HEK293 (cell line): ENCODE measurements at regions not wholly inside any gene's neighbourhood (a gene's known extent, or its start where the extent isn't known, plus 50 kb on each side); places are given as distances from the start of the nearest gene placed in this dataset.
"Not testable (repeated sequence)": the region's sequence is repeated elsewhere in the genome, so short reads cannot be mapped to it uniquely, and the experiment has no call there.

Source experiments
- CTCF ChIA-PET: fragments of 350-600 bp; formaldehyde crosslinking; extraction: SDS; loops from one replicate; lab custom pipeline; 2021; ENCODE audit warnings: antibody characterized with exemption; lab: Yijun Ruan, JAX
- POLR2A ChIA-PET: fragments of 300-600 bp; formaldehyde crosslinking; extraction: SDS; loops from one replicate; lab custom pipeline; 2020; ENCODE audit warnings: antibody characterized with exemption, inconsistent platforms; lab: Yijun Ruan, JAX
- H3K27ac ChIP-seq: fragments of 200-500 bp; sonication (Bioruptor generic); 2 replicates; pipeline ENCODE4 v1.5.1; 2014; ENCODE audit warnings: low read depth, low read length, control low read depth, inconsistent platforms; ENCODE audit errors: extremely low read depth
- H3K36me3 ChIP-seq, 2 experiments: fragments of 200-500 bp in 1 of 2; sonication (Bioruptor generic) in 1 of 2; 1 replicate in 1 of 2; 2 replicates in 1 of 2; pipeline ENCODE4 v1.5.1; 2014 to 2017; ENCODE audit warnings: inconsistent platforms in 2 of 2, low read length in 2 of 2; ENCODE audit not compliant: control insufficient read depth in 2 of 2, insufficient read depth in 1 of 2
- H3K4me1 ChIP-seq: fragments of 200-500 bp; sonication (Bioruptor generic); 2 replicates; pipeline ENCODE4 v1.5.1; 2014; ENCODE audit warnings: mild to moderate bottlenecking, low read length, inconsistent platforms; ENCODE audit not compliant: control insufficient read depth, insufficient read depth
- H3K4me3 ChIP-seq: 2 replicates; pipeline ENCODE4 v1.5.1; 2011; ENCODE audit warnings: low read depth, mild to moderate bottlenecking, control low read depth, low read length, moderate library complexity
- H3K9me3 ChIP-seq: fragments of 200-500 bp; sonication (Bioruptor generic); 2 replicates; pipeline ENCODE4 v1.5.1; 2014; ENCODE audit warnings: low read depth, low read length, inconsistent platforms; ENCODE audit not compliant: control insufficient read depth, insufficient read depth
- BCL11A ChIP-seq: fragments of 450-650 bp; formaldehyde crosslinking; IDR thresholded peaks from 2 replicates; pipeline ENCODE4 v1.5.1; 2016; ENCODE audit warnings: low read depth, missing biosample characterization, missing genetic modification characterization
- BCL11B ChIP-seq: fragments of 450-650 bp; formaldehyde crosslinking; IDR thresholded peaks from 2 replicates; pipeline ENCODE4 v1.5.1; 2016; ENCODE audit warnings: low read depth, missing biosample characterization, missing genetic modification characterization
- ELK4 ChIP-seq: IDR thresholded peaks from 2 replicates; pipeline ENCODE4 v1.6.1; 2011; ENCODE audit warnings: mild to moderate bottlenecking, low read depth, low read length, borderline replicate concordance
- GLIS1 ChIP-seq: fragments of 450-650 bp; formaldehyde crosslinking; IDR thresholded peaks from 2 replicates; pipeline ENCODE4 v1.5.1; 2016; ENCODE audit warnings: missing biosample characterization, missing genetic modification characterization
- GLIS2 ChIP-seq: fragments of 450-650 bp; formaldehyde crosslinking; IDR thresholded peaks from 2 replicates; pipeline ENCODE4 v1.5.1; 2016; ENCODE audit warnings: missing biosample characterization, missing genetic modification characterization
- MEIS1 ChIP-seq: sonication (generic); formaldehyde crosslinking; IDR thresholded peaks from 2 replicates; pipeline ENCODE4 v1.8.1; 2022; ENCODE audit warnings: missing genetic modification reagents, mild to moderate bottlenecking, borderline replicate concordance
- RBAK ChIP-seq: fragments of 450-650 bp; formaldehyde crosslinking; IDR thresholded peaks from 2 replicates; pipeline ENCODE4 v1.5.1; 2016; ENCODE audit warnings: missing biosample characterization, missing genetic modification characterization
- TCF7L2 ChIP-seq: IDR thresholded peaks from 2 replicates; pipeline ENCODE4 v1.6.1; 2011; ENCODE audit warnings: low read depth, mild to moderate bottlenecking, inconsistent platforms, low read length, moderate library complexity, borderline replicate concordance
- ZFHX2 ChIP-seq: fragments of 450-650 bp; formaldehyde crosslinking; conservative IDR thresholded peaks from 2 replicates; pipeline ENCODE4 v1.5.1; 2016; ENCODE audit warnings: missing biosample characterization, missing genetic modification characterization
- ZNF114 ChIP-seq: fragments of 450-650 bp; formaldehyde crosslinking; IDR thresholded peaks from 2 replicates; pipeline ENCODE4 v1.5.0; 2017; ENCODE audit warnings: missing biosample characterization, missing genetic modification characterization
- ZNF157 ChIP-seq: fragments of 450-650 bp; formaldehyde crosslinking; IDR thresholded peaks from 2 replicates; pipeline ENCODE4 v1.5.1; 2016; ENCODE audit warnings: missing biosample characterization, missing genetic modification characterization
- ZNF324 ChIP-seq: fragments of 450-650 bp; formaldehyde crosslinking; IDR thresholded peaks from 2 replicates; pipeline ENCODE4 v1.5.1; 2016; ENCODE audit warnings: missing biosample characterization, missing genetic modification characterization
- ZNF341 ChIP-seq: fragments of 450-650 bp; formaldehyde crosslinking; IDR thresholded peaks from 2 replicates; pipeline ENCODE4; 2016; ENCODE audit warnings: low read depth, missing biosample characterization, missing genetic modification characterization
- ZNF366 ChIP-seq: fragments of 450-650 bp; formaldehyde crosslinking; conservative IDR thresholded peaks from 2 replicates; pipeline ENCODE4 v1.5.1; 2016; ENCODE audit warnings: missing biosample characterization, missing genetic modification characterization
- ZNF398 ChIP-seq: fragments of 450-650 bp; formaldehyde crosslinking; IDR thresholded peaks from 2 replicates; pipeline ENCODE4 v1.5.1; 2017; ENCODE audit warnings: missing biosample characterization, missing genetic modification characterization
- ZNF501 ChIP-seq: fragments of 450-650 bp; formaldehyde crosslinking; IDR thresholded peaks from 2 replicates; pipeline ENCODE4 v1.5.1; 2016; ENCODE audit warnings: missing biosample characterization, missing genetic modification characterization
- ZNF521 ChIP-seq: fragments of 450-650 bp; formaldehyde crosslinking; IDR thresholded peaks from 2 replicates; pipeline ENCODE4 v1.5.1; 2017; ENCODE audit warnings: missing biosample characterization, mild to moderate bottlenecking, missing genetic modification characterization
- ZNF561 ChIP-seq: fragments of 450-650 bp; IDR thresholded peaks from 2 replicates; pipeline ENCODE4 v1.5.1; 2018; ENCODE audit warnings: missing biosample characterization, missing genetic modification characterization, borderline replicate concordance
- ZNF610 ChIP-seq: fragments of 450-650 bp; formaldehyde crosslinking; IDR thresholded peaks from 2 replicates; pipeline ENCODE4 v1.5.1; 2016; ENCODE audit warnings: missing biosample characterization, missing genetic modification characterization, borderline replicate concordance
- ZNF623 ChIP-seq: fragments of 450-650 bp; formaldehyde crosslinking; IDR thresholded peaks from 2 replicates; pipeline ENCODE4 v1.5.1; 2016; ENCODE audit warnings: missing biosample characterization, missing genetic modification characterization
- ZNF658 ChIP-seq: fragments of 450-650 bp; formaldehyde crosslinking; IDR thresholded peaks from 2 replicates; pipeline ENCODE4; 2016; ENCODE audit warnings: missing biosample characterization, missing genetic modification characterization
- ZNF776 ChIP-seq: fragments of 450-650 bp; formaldehyde crosslinking; IDR thresholded peaks from 2 replicates; pipeline ENCODE4 v1.5.0; 2017; ENCODE audit warnings: missing biosample characterization, missing genetic modification characterization, borderline replicate concordance
- ZNF777 ChIP-seq: fragments of 450-650 bp; formaldehyde crosslinking; IDR thresholded peaks from 2 replicates; pipeline ENCODE4 v1.5.1; 2017; ENCODE audit warnings: missing biosample characterization, missing genetic modification characterization, borderline replicate concordance
- ZNF843 ChIP-seq: fragments of 450-650 bp; formaldehyde crosslinking; IDR thresholded peaks from 2 replicates; pipeline ENCODE4 v1.5.1; 2016; ENCODE audit warnings: missing biosample characterization, missing genetic modification characterization

GRCh38 chr3:106530367-106530766 lies 661.6 kb upstream of the CBLB start (continued):
- TF ChIP-seq RBAK (tag by site-specific recombination), result no peak
- no peak for TF ChIP-seq ZNF398
- TF ChIP-seq ZNF157 (tag by site-specific recombination), result no peak
- no peak for TF ChIP-seq ZNF114 (tag by site-specific recombination)
- TF ChIP-seq BCL11B (tag by site-specific recombination), result no peak
- no peak for TF ChIP-seq GLIS2 (tag by site-specific recombination)
- no peak for TF ChIP-seq ZNF843 (tag by site-specific recombination)
- no peak for TF ChIP-seq ZNF561 (tag by site-specific recombination)
- no peak for TF ChIP-seq ZNF501
- TF ChIP-seq ZNF341, result no peak
- no peak for TF ChIP-seq ZNF610 (tag by site-specific recombination)
- TF ChIP-seq TCF7L2, result no peak
- TF ChIP-seq ELK4, result no peak

GRCh38 chr3:106531771-106532329 lies 663.0 kb upstream of the CBLB start:
- H3K9me3 ChIP-seq, H3K27ac ChIP-seq, POLR2A ChIA-PET, H3K4me3 ChIP-seq, H3K36me3 ChIP-seq, H3K4me1 ChIP-seq: not testable (repeated sequence)
- CTCF ChIA-PET, result interaction anchor here (0.6 kb wide), 1 partner anchor 1361 kb away, joined by 3 read pairs; no protein-coding TSS in a partner anchor

GRCh38 chr3:106533093-106533787 lies 664.4 kb upstream of the CBLB start:
- no peaks in the 10 kb centered on the region for H3K9me3 ChIP-seq
- CTCF ChIA-PET, result no interaction called here
- POLR2A ChIA-PET, result no interaction called here
- no peaks in the 10 kb centered on the region for H3K36me3 ChIP-seq
- H3K4me3 ChIP-seq, result no peak overlapping the region
- H3K27ac ChIP-seq, result no peak overlapping the region
- H3K4me1 ChIP-seq, result no peaks in the 10 kb centered on the region
- no peak for TF ChIP-seq BCL11A (tag by site-specific recombination)
- TF ChIP-seq ZFHX2 (tag by site-specific recombination), result no peak
- no peak for TF ChIP-seq ZNF324 (tag by site-specific recombination)
- TF ChIP-seq GLIS1, result no peak
- TF ChIP-seq ZNF366 (tag by site-specific recombination), result no peak
- no peak for TF ChIP-seq MEIS1 (CRISPR knock-in tag)
- no peak for TF ChIP-seq ZNF501
- TF ChIP-seq ZNF521 (tag by site-specific recombination), result no peak
- TF ChIP-seq ZNF776 (tag by site-specific recombination), result no peak
- no peak for TF ChIP-seq ZNF658 (tag by site-specific recombination)
- TF ChIP-seq ZNF623 (tag by site-specific recombination), result no peak
- TF ChIP-seq ZNF777 (tag by site-specific recombination), result no peak
